Fibroblast of the aortic adventitia (primary cell): ENCODE measurements at regions not wholly inside any gene's neighbourhood (a gene's known extent, or its start where the extent isn't known, plus 50 kb on each side); places are given as distances from the start of the nearest gene placed in this dataset.

Experiments
- DNase-seq: peaks from one replicate; pipeline ENCODE4 v3.0.0-alpha.2; 2010; ENCODE audit warnings: low read depth
- H3K4me3 ChIP-seq: 2 replicates; pipeline ENCODE4 v1.5.1; 2011; ENCODE audit warnings: low read depth, mild to moderate bottlenecking, control low read depth, low read length, moderate library complexity
- CTCF ChIP-seq: IDR thresholded peaks from 2 replicates; pipeline ENCODE4 v1.5.1; 2011; ENCODE audit warnings: mild to moderate bottlenecking, low read length, control low read depth, inconsistent platforms; ENCODE audit not compliant: insufficient read depth

- H3K4me3 ChIP-seq: no peak overlapping the region
- no peak for DNase-seq
- no peak for TF ChIP-seq CTCF
These were observed 134.2 kb upstream of the AUTS2 start for GRCh38 chr7:69464035-69464434.

GRCh38 chr7:69465262-69465661 lies 133.0 kb upstream of the AUTS2 start:
- no peak for DNase-seq
- no peak overlapping the region for H3K4me3 ChIP-seq
- TF ChIP-seq CTCF: no peak

- no peak for TF ChIP-seq CTCF
These were observed 130.4 kb upstream of the AUTS2 start for GRCh38 chr7:69467826-69468225.

GRCh38 chr7:69476416-69476815 lies 121.9 kb upstream of the AUTS2 start:
- TF ChIP-seq CTCF: no peak
- no peak overlapping the region for H3K4me3 ChIP-seq
- no peak for DNase-seq

More at GRCh38 chr7:69467826-69468225, 130.4 kb upstream of the AUTS2 start:
- no peak overlapping the region for H3K4me3 ChIP-seq
- no peak for DNase-seq

GRCh38 chr7:69482676-69483075 lies 115.6 kb upstream of the AUTS2 start:
- H3K4me3 ChIP-seq: no peak overlapping the region
- no peak for DNase-seq
- no peak for TF ChIP-seq CTCF

- TF ChIP-seq CTCF: no peak
- no peak for DNase-seq
- H3K4me3 ChIP-seq: no peak overlapping the region
These were observed 108.7 kb upstream of the AUTS2 start for GRCh38 chr7:69489533-69489932.

GRCh38 chr7:69498671-69499070 lies 99.6 kb upstream of the AUTS2 start:
- no peak for DNase-seq
- no peak for TF ChIP-seq CTCF
- no peak overlapping the region for H3K4me3 ChIP-seq
